PC-9 (cell line): ENCODE measurements at regions not wholly inside any gene's neighbourhood (a gene's known extent, or its start where the extent isn't known, plus 50 kb on each side); places are given as distances from the start of the nearest gene placed in this dataset.
A peak's percentile ranks its signal among the peaks of the same experiment; 100 is the strongest.

Experiments
- BruUV-seq: library from RNA; stranded (reverse); fragments of 400-500 nt; replicated peaks from 2 replicates; lab custom pipeline; 2021; lab: Mats Ljungman, UMichigan
- CTCF ChIA-PET: fragments of 300-600 bp; sonication (Branson Sonifier 250); formaldehyde crosslinking; loops from one replicate; lab custom pipeline; 2022; ENCODE audit warnings: antibody characterized with exemption; lab: Charles Lee
- POLR2A ChIA-PET: fragments of 300-600 bp; sonication (Branson Sonifier 250); formaldehyde crosslinking; loops from one replicate; lab custom pipeline; 2022; ENCODE audit warnings: antibody characterized with exemption; ENCODE audit not compliant: unreplicated experiment; lab: Charles Lee
- DNase-seq, 2 experiments: peaks; one replicate each; pipeline versions ENCODE4 v3.0.0 to v3.0.0-alpha.2; 2015 to 2022; ENCODE audit warnings: mixed read lengths in 1 of 2
- H2AFZ ChIP-seq: fragments of 200-600 bp; sonication (generic); 2 replicates; pipeline ENCODE4 v1.8.1; 2017; ENCODE audit warnings: antibody characterized with exemption
- H3F3A ChIP-seq: fragments of 200-600 bp; sonication (generic); 2 replicates; pipeline ENCODE4 v1.8.1; 2017; ENCODE audit warnings: antibody characterized with exemption, mild to moderate bottlenecking, low read depth; ENCODE audit not compliant: insufficient read depth
- H3K27ac ChIP-seq: fragments of 200-600 bp; sonication (generic); 2 replicates; pipeline ENCODE4 v1.6.1; 2016; ENCODE audit warnings: mixed run types
- H3K27me3 ChIP-seq: fragments of 200-600 bp; sonication (generic); 2 replicates; pipeline ENCODE4 v1.6.1; 2016; ENCODE audit warnings: low read depth, mixed run types; ENCODE audit not compliant: insufficient read depth
- H3K36me3 ChIP-seq: fragments of 200-600 bp; sonication (generic); 2 replicates; pipeline ENCODE4 v1.6.1; 2016; ENCODE audit warnings: low read depth, mixed run types
- H3K4me1 ChIP-seq: fragments of 200-600 bp; sonication (generic); replicated peaks from 2 replicates; pipeline ENCODE4 v1.6.1; 2016; ENCODE audit warnings: mixed run types; ENCODE audit not compliant: insufficient read depth
- H3K4me2 ChIP-seq: fragments of 200-600 bp; sonication (generic); 2 replicates; pipeline ENCODE4 v1.6.1; 2017; ENCODE audit warnings: mixed run types
- H3K4me3 ChIP-seq: fragments of 200-600 bp; sonication (generic); 2 replicates; pipeline ENCODE4 v1.6.1; 2016; ENCODE audit warnings: mixed run types
- H3K79me2 ChIP-seq: fragments of 200-600 bp; sonication (generic); 2 replicates; pipeline ENCODE4 v1.6.1; 2017; ENCODE audit warnings: low read depth, mixed run types
- H3K9me2 ChIP-seq: fragments of 200-600 bp; sonication (generic); 2 replicates; pipeline ENCODE4 v1.8.1; 2017; ENCODE audit warnings: mild to moderate bottlenecking; ENCODE audit not compliant: insufficient read depth
- H3K9me3 ChIP-seq: fragments of 200-600 bp; sonication (generic); 2 replicates; pipeline ENCODE4 v1.8.1; 2016; ENCODE audit warnings: low read depth; ENCODE audit not compliant: insufficient read depth
- H4K20me1 ChIP-seq: fragments of 200-600 bp; sonication (generic); 2 replicates; pipeline ENCODE4 v1.8.1; 2017; ENCODE audit not compliant: insufficient read depth
- CTCF ChIP-seq: fragments of 200-600 bp; sonication (generic); conservative IDR thresholded peaks from 2 replicates; pipeline ENCODE4 v1.6.1; 2017; ENCODE audit warnings: mixed run types, antibody characterized with exemption, mild to moderate bottlenecking, moderate library complexity
- EZH2 ChIP-seq: fragments of 200-600 bp; sonication (generic); IDR thresholded peaks from 2 replicates; pipeline ENCODE4 v1.8.0; 2017; ENCODE audit warnings: antibody characterized with exemption, low read depth
- intact Hi-C: fragments of 100-400 bp; cut with micrococcal nuclease; formaldehyde crosslinking; loops from one replicate; pipeline ENCODE4 v1.10.0; 2022; ENCODE audit not compliant: unreplicated experiment

GRCh38 chr3:96202181-96202580 is 612.2 kb upstream of the EPHA6 start:
- no peaks in the 10 kb centered on the region for H3F3A ChIP-seq
- no peaks in the 10 kb centered on the region for H3K9me3 ChIP-seq
- H3K79me2 ChIP-seq: no peaks in the 10 kb centered on the region
- H3K27me3 ChIP-seq: no peaks in the 10 kb centered on the region
- DNase-seq: no peak
- no peaks in the 10 kb centered on the region for H4K20me1 ChIP-seq
- H3K4me1 ChIP-seq: no peaks in the 10 kb centered on the region
- H3K4me3 ChIP-seq: no peak overlapping the region
- POLR2A ChIA-PET: no interaction called here
- 0 out of 2 replicates have a peak, but pooled peaks cover 7% of the 10 kb centered on the region for H3K9me2 ChIP-seq
- TF ChIP-seq EZH2 (no peak), CTCF (no peak)
- no peak overlapping the region for H3K27ac ChIP-seq
- H3K36me3 ChIP-seq: no peaks in the 10 kb centered on the region
- H2AFZ ChIP-seq: no peak overlapping the region
- intact Hi-C loops: no loop called here
- no TSS peak for BruUV-seq
- H3K4me2 ChIP-seq: no peak overlapping the region
- CTCF ChIA-PET: no interaction called here

- H3K27me3 ChIP-seq: no peaks in the 10 kb centered on the region
- ChIA-PET CTCF (no interaction called here), POLR2A (interaction anchor here (0.7 kb wide), 2 partner anchors 859 to 1606 kb away, joined by 4 to 22 read pairs; no protein-coding TSS in a partner anchor)
- H3K79me2 ChIP-seq: no peaks in the 10 kb centered on the region
- peak in 1 of 2 experiments; percentile 49 for DNase-seq
- peak overlapping the region; percentile 19 for H2AFZ ChIP-seq
- intact Hi-C loops: no loop called here
- TF ChIP-seq EZH2 (no peak), CTCF (no peak)
- no TSS peak for BruUV-seq
- peak overlapping the region; percentile 14; the same call in 1 of the 2 replicates for H3K27ac ChIP-seq
- no peaks in the 10 kb centered on the region for H3F3A ChIP-seq
- H3K4me3 ChIP-seq: no peak overlapping the region
- no peaks in the 10 kb centered on the region for H4K20me1 ChIP-seq
- 0 out of 2 replicates have a peak, but pooled peaks cover 3% of the 10 kb centered on the region for H3K9me3 ChIP-seq
- H3K9me2 ChIP-seq: 0 out of 2 replicates have a peak, but pooled peaks cover 5% of the 10 kb centered on the region
- peaks cover 8% of the 10 kb centered on the region; the same call in 1 of the 2 replicates for H3K4me1 ChIP-seq
- H3K36me3 ChIP-seq: no peaks in the 10 kb centered on the region
- no peak overlapping the region for H3K4me2 ChIP-seq
Measured at GRCh38 chr3:96209699-96210098, 604.7 kb upstream of the EPHA6 start.

- no peak overlapping the region for H2AFZ ChIP-seq
- ChIA-PET POLR2A (no interaction called here), CTCF (no interaction called here)
- no peaks in the 10 kb centered on the region for H3F3A ChIP-seq
- no peak for DNase-seq
- no peaks in the 10 kb centered on the region for H3K36me3 ChIP-seq
- H3K9me3 ChIP-seq: 0 out of 2 replicates have a peak, but pooled peaks cover 3% of the 10 kb centered on the region
- intact Hi-C loops: no loop called here
- H3K79me2 ChIP-seq: no peaks in the 10 kb centered on the region
- no peak overlapping the region for H3K4me3 ChIP-seq
- no TSS peak for BruUV-seq
- no peaks in the 10 kb centered on the region for H4K20me1 ChIP-seq
- no peak overlapping the region for H3K27ac ChIP-seq
- no peaks in the 10 kb centered on the region for H3K9me2 ChIP-seq
- TF ChIP-seq EZH2: no peak
- TF ChIP-seq CTCF: no peak
- H3K27me3 ChIP-seq: no peaks in the 10 kb centered on the region
- H3K4me2 ChIP-seq: no peak overlapping the region
- H3K4me1 ChIP-seq: peaks cover 8% of the 10 kb centered on the region; the same call in 1 of the 2 replicates
Measured at GRCh38 chr3:96213393-96213792, 601.0 kb upstream of the EPHA6 start.
